Epithelial cell of proximal tubule (primary cell): ENCODE measurements at regions not wholly inside any gene's neighbourhood (a gene's known extent, or its start where the extent isn't known, plus 50 kb on each side); places are given as distances from the start of the nearest gene placed in this dataset.

Experiments used
- DNase-seq: peaks from one replicate; pipeline ENCODE4 v3.0.0-alpha.2; 2011; ENCODE audit warnings: low read depth
- H3K4me3 ChIP-seq: 2 replicates; pipeline ENCODE4 v1.5.1; 2011; ENCODE audit warnings: low read depth, mild to moderate bottlenecking, low read length
- TF ChIP-seq, protein P1 (sequence below): conservative IDR thresholded peaks from 2 replicates; pipeline ENCODE4 v1.5.1; 2012; ENCODE audit warnings: low read depth, mild to moderate bottlenecking, low read length

DNA sequence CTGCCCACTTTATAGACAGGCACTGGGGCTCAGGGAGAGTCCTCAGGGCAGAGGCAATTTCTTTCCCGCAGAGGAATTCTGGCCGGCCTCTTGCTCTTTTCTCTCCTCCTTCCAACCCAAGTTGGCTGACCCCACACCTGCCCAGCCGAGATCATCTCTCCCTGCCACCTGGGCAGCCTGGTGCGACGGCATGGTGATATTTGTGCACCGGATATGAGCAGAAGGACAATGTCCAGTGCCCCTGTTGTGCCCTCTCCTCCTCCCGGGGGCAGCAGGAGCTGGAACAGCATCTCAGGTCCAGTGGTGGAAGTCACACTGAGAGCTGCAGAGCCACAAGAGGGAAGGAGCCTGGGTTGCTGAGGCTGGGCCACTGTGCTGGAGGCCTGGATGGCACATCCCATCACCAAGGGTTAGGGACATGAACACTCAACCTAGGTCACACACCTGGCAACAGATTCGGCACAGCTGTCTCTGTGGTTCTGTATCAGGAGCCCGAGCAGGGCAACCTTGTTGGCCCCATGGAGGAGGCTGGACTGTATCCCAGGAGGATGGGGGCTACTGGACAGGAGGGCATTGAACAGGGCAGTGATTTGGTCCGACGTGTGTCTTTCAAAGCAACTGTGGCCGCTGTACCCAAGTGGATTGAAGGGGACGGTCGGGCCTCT, 57.7 kb upstream of the DIO3 start:
- no peak for DNase-seq
- TF ChIP-seq, protein P1, sequence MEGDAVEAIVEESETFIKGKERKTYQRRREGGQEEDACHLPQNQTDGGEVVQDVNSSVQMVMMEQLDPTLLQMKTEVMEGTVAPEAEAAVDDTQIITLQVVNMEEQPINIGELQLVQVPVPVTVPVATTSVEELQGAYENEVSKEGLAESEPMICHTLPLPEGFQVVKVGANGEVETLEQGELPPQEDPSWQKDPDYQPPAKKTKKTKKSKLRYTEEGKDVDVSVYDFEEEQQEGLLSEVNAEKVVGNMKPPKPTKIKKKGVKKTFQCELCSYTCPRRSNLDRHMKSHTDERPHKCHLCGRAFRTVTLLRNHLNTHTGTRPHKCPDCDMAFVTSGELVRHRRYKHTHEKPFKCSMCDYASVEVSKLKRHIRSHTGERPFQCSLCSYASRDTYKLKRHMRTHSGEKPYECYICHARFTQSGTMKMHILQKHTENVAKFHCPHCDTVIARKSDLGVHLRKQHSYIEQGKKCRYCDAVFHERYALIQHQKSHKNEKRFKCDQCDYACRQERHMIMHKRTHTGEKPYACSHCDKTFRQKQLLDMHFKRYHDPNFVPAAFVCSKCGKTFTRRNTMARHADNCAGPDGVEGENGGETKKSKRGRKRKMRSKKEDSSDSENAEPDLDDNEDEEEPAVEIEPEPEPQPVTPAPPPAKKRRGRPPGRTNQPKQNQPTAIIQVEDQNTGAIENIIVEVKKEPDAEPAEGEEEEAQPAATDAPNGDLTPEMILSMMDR = no peak
- H3K4me3 ChIP-seq = no peak overlapping the region

DNA sequence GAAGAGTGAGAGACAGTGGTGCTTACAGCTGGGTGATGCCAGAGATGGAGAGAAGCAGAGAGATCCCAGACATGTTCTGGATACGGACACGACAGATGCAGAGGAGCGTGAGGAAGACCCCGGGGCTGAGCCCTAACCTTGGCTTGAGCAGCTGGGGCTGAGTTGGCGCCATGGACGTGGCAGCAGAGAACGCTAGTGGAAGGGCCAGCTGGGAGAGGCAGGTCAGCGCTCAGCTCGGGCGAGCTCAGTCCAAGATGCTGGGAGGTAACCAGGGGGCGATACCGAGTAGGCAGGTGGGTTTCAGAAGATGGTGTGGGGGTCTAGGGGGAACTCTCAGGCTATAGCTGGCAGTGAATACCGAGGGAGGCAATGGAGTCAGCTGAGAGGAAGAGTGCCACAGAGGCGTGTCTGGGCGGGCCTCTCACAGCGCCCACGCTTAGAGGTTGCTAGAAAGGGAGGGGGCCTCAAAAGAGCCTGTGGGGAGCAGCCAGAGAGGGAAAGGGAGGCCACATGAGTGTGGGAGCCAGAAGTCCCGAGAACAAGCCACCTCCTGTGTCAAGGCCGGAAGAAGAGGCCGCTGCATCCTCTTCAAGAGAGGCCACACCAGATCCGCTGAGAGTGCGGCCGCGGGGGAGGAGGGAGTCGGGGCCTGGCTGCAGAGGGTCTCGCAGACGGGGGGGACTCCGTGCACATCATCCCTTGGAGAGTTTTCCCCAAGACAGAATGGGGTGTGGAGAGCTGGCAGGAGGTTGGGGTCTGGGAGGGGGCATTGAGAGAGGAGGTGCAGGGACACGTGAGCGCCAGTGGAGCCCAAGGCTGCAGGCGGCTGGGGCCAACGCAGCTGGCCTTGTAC, 57.0 kb upstream of the DIO3 start:
- H3K4me3 ChIP-seq = no peak overlapping the region
- no peak for DNase-seq
- TF ChIP-seq, protein P1 = no peak

DNA sequence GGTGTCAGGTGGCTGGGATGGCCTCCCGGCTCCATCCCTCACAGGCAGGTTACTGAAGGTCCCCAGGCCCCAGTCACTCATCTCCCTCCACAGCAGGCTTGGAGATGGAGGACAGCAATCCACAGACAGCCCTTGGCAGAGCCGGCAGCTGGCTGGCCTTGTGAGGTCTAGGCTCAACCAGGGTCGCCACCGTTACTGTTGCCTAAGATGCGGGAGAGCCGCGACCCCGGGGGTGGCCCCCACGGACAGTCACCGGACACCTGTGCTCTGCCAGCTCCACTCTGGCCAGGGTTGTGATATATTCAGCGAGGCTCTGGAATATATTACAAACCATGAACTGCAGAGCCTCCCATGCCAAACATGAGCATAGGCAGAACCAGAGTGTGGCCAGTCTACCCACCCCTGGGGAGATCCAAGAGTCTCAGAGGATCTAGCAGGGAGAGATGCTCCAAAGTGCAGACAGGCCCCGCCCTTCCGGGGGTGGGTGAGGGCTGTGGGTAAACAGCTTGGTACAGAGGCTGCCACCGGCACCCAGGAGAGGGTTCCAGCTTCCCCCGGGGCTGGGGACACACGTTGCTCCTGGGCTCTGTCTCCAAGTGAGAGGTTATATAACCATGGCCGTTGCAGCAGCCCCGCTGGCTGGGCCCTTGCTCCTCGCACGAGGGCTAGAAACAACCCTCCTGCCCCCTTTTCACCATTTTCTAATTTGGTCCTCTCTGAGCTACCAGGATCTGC, 55.9 kb upstream of the DIO3 start:
- H3K4me3 ChIP-seq = no peak overlapping the region
- no peak for DNase-seq
- TF ChIP-seq, protein P1 = no peak

DNA sequence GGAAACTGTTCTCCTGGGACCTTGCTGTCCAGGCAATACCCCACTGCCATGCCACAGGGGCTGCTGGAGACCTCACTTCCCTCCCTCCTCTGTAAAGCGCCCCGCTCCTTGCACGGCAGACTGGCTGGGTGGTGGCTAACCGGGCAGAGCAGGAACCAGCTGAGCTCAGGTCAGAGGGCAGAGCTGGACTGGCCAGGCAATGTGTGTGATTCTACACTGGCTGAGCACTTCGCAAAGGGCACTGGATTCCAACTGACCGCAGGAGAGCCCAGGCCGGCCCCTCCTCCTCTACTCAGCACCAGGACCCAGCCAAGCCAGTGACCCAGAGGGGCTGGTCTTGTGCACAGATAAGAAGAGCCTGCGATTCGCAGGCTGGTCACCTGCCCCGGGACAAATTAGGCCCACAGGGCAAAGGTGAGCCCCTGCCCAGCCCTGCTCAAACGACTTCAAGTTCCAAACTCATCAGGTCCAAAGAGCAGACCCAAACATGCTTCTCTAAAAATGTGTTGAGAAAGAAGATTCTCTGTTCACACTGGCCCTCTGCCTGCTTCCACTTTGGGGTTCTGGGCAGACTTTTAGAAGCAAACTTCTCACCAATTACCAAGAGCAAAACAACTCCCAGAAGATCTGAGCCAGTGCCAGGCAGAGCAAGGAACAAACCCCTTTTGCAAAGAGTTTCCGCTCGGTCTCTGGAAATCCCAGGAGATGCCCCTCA, 54.9 kb upstream of the DIO3 start:
- no peak for DNase-seq
- no peak overlapping the region for H3K4me3 ChIP-seq
- TF ChIP-seq, protein P1 = no peak

DNA sequence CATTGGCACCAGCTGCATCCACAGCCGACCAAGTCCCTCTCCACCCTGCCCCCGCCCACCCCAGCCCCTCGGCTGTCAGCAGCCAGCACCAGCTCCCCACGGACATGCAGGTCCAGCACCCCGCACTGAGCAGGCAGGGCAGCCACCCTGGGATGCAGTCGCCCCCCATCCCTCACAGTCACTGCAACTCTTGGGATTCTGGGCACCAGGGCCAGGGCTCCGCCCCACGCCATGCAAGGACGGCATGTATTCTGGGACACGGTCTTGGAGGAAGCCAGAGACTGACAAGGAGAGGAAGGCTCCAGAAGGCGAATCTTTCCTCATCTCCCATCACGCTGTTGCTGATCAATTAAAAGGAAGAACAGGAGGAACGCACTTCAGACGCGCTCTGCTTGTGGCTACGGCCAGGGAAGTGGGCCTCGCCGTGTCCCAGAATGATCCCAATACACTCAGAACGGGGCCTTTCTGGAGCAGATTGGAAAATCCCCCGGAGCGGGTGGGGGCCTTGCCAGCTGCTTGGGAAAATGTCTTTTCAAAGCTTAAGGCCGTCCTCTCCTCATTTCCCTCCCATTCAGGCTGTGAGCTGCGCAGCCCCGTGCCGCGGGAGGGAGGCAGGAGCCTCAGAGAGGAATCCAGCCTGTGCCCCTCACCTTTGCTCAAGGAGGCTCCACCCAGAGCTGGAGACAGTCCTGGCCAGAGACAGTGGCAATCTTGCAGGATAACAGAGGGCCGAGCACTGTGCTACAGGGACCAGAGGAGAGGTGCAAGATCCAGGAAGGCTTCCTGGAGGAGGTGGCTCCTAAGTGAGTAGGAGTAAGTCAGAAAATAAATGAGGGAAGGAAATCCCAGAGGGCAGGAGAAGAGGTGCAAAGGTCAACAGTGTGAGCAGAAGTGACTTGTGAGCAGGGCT, 54.1 kb upstream of the DIO3 start:
- TF ChIP-seq, protein P1 = no peak
- DNase-seq = no peak
- H3K4me3 ChIP-seq = no peak overlapping the region

DNA sequence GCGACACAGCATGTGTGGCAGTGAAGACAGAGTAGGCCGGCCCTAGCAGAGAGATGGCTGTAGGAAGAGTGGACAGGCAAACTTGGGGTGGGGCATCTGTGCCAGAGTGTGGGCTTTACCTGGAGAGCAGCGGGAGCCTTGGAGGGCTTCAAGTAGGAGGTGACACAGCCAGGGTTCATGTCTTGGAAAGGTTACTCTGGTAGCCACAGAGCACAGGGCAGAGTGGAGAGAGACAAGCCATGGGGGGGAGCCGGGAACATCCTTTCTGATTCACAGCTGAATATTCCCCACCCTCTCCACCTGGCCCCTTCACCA, 53.5 kb upstream of the DIO3 start:
- no peak for DNase-seq
- TF ChIP-seq, protein P1 = no peak

More for the DNA sequence above, 53.5 kb upstream of the DIO3 start:
- H3K4me3 ChIP-seq = no peak overlapping the region
